ENCODE measurements at regions not wholly inside any gene's neighbourhood (a gene's known extent, or its start where the extent isn't known, plus 50 kb on each side); places are given as distances from the start of the nearest gene placed in this dataset.

GRCh38 chr12:3989218-3989550 lies 116.0 kb upstream of the PARP11 start:
- BruUV-seq (replicated peaks) = no TSS peak
- Histone ChIP-seq H3K4me3 (replicated peaks in 1 of 3; ENCODE audit: insufficient read depth in 1 of 3, low read depth in 2 of 3, low read length in 3 of 3) (no peak overlapping the region), H3K9me3 (ENCODE audit: low read length) (no peaks in the 10 kb centered on the region), H4K20me1 (ENCODE audit: insufficient read depth, low read length) (no peaks in the 10 kb centered on the region), H3K9ac (ENCODE audit: insufficient read depth, low read depth, low read length) (no peak overlapping the region), H3K27me3 (ENCODE audit: control insufficient read depth in 1 of 2, insufficient read depth in 2 of 2, low read length in 2 of 2) (no peaks in the 10 kb centered on the region; a peak in 1 of 5 replicates), H3K27ac (ENCODE audit: extremely low read length, insufficient read depth, low read length) (no peak overlapping the region), H3K36me3 (replicated peaks in 1 of 2; ENCODE audit: control insufficient read depth in 1 of 2, insufficient read depth in 2 of 2, low read length in 2 of 2) (no peaks in the 10 kb centered on the region), H3K4me1 (ENCODE audit: insufficient read depth, low read length) (peaks cover 24% of the 10 kb centered on the region), H2AFZ (ENCODE audit: low read length) (no peak overlapping the region), H3K4me2 (ENCODE audit: low read depth, low read length) (no peak overlapping the region), H3K79me2 (ENCODE audit: insufficient read depth, low read length) (no peaks in the 10 kb centered on the region)
- no peak for FAIRE-seq
- no peak for ATAC-seq
- CTCF ChIA-PET (ENCODE audit: low intra/inter-chr PET ratio, low total read pairs) = no interaction called here
- POLR2A ChIA-PET = interaction anchor here (1.3 kb wide), 1 partner anchor 116 kb away, joined by 3 read pairs; the partner anchor contains the start of gene PARP11
- in situ Hi-C loops (cut with HindIII; ENCODE audit: extremely low pct_ligation_motif_present, low pct_unique_long_range_greater_than_20kb) (no loop called here), intact Hi-C loops (cut with micrococcal nuclease; ENCODE audit: unreplicated experiment) (no loop called here)
- TF ChIP-seq NR2F6 (IDR thresholded peaks at IDR 0.05) (no peak), NR2F6 (CRISPR knock-in tag; IDR thresholded peaks at IDR 0.05) (no peak), IKZF1 (IDR thresholded peaks at IDR 0.05) (no peak), NFAT5 (CRISPR knock-in tag; IDR thresholded peaks at IDR 0.05) (no peak), ZNF883 (CRISPR knock-in tag; IDR thresholded peaks at IDR 0.05; ENCODE audit: not compliant biosample characterization) (no peak), SP140L (CRISPR knock-in tag; IDR thresholded peaks at IDR 0.05; ENCODE audit: borderline replicate concordance) (no peak), GABPA (IDR thresholded peaks at IDR 0.05; ENCODE audit: low read depth, low read length) (no peak), GABPA (CRISPR knock-in tag; IDR thresholded peaks at IDR 0.05; ENCODE audit: low read depth) (no peak), ELF1 (CRISPR knock-in tag; IDR thresholded peaks at IDR 0.05) (no peak), ZNF777 (CRISPR knock-in tag; IDR thresholded peaks at IDR 0.05) (no peak), ZNF101 (CRISPR knock-in tag; IDR thresholded peaks at IDR 0.05; ENCODE audit: borderline replicate concordance, low read depth) (no peak), MEIS2 (CRISPR knock-in tag; IDR thresholded peaks at IDR 0.05) (no peak), TEAD3 (CRISPR knock-in tag; optimal IDR thresholded peaks at IDR 0.05; ENCODE audit: borderline replicate concordance) (no peak), HNRNPL (IDR thresholded peaks at IDR 0.05; ENCODE audit: low read depth, low read length) (no peak), ZNF430 (CRISPR knock-in tag; IDR thresholded peaks at IDR 0.05) (no peak), ZNF574 (CRISPR knock-in tag; IDR thresholded peaks at IDR 0.05) (no peak), KDM5B (CRISPR knock-in tag; IDR thresholded peaks at IDR 0.05; ENCODE audit: borderline replicate concordance) (no peak), SETDB1 (CRISPR knock-in tag; IDR thresholded peaks at IDR 0.05; ENCODE audit: borderline replicate concordance) (no peak)
- no peak for DNase-seq (ENCODE audit: low spot score)
- 0% methylated on average over 1 of the region's 2 CpGs for WGBS (ENCODE audit: low lambda C conversion rate)
